ENCODE measurements at regions not wholly inside any gene's neighbourhood (a gene's known extent, or its start where the extent isn't known, plus 50 kb on each side); places are given as distances from the start of the nearest gene placed in this dataset.

- TF ChIP-seq JUND (IDR thresholded peaks at IDR 0.05) (no peak), FOXJ3 (CRISPR knock-in tag; IDR thresholded peaks at IDR 0.05) (no peak), USF2 (IDR thresholded peaks at IDR 0.05; ENCODE audit: borderline replicate concordance, low read depth, low read length) (no peak), EZH2phosphoT487 (IDR thresholded peaks at IDR 0.05; ENCODE audit: borderline replicate concordance, low read depth) (no peak)
- TF ChIP-seq, protein P1, sequence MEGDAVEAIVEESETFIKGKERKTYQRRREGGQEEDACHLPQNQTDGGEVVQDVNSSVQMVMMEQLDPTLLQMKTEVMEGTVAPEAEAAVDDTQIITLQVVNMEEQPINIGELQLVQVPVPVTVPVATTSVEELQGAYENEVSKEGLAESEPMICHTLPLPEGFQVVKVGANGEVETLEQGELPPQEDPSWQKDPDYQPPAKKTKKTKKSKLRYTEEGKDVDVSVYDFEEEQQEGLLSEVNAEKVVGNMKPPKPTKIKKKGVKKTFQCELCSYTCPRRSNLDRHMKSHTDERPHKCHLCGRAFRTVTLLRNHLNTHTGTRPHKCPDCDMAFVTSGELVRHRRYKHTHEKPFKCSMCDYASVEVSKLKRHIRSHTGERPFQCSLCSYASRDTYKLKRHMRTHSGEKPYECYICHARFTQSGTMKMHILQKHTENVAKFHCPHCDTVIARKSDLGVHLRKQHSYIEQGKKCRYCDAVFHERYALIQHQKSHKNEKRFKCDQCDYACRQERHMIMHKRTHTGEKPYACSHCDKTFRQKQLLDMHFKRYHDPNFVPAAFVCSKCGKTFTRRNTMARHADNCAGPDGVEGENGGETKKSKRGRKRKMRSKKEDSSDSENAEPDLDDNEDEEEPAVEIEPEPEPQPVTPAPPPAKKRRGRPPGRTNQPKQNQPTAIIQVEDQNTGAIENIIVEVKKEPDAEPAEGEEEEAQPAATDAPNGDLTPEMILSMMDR (IDR thresholded peaks at IDR 0.05) = no peak
Observed at GRCh38 chr14:97196336-97196735, 399.2 kb downstream of the VRK1 start.

Data from SK-N-SH (cell line).